ENCODE measurements at regions not wholly inside any gene's neighbourhood (a gene's known extent, or its start where the extent isn't known, plus 50 kb on each side); places are given as distances from the start of the nearest gene placed in this dataset.

GRCh38 chr3:53973905-53974304 is 82.2 kb upstream of the SELENOK start:
- intact Hi-C loops (cut with DNase I) = no loop called here
- no peak for DNase-seq

- intact Hi-C loops (cut with DNase I) = no loop called here
- DNase-seq = no peak
Observed at GRCh38 chr3:53970661-53971060, 79.0 kb upstream of the SELENOK start.

GRCh38 chr3:53969086-53969485 is 77.4 kb upstream of the SELENOK start:
- intact Hi-C loops (cut with DNase I) = no loop called here
- no peak for DNase-seq

- intact Hi-C loops (cut with DNase I) = no loop called here
- DNase-seq = no peak
Observed at GRCh38 chr3:53965291-53965690, 73.6 kb upstream of the SELENOK start.

- DNase-seq = no peak
- intact Hi-C loops (cut with DNase I) = no loop called here
Observed at GRCh38 chr3:53957831-53958230, 66.2 kb upstream of the SELENOK start.

GRCh38 chr3:53956586-53956985 is 64.9 kb upstream of the SELENOK start:
- intact Hi-C loops (cut with DNase I) = no loop called here
- DNase-seq = no peak

- no peak for DNase-seq
Observed at GRCh38 chr3:53949541-53949940, 57.9 kb upstream of the SELENOK start.

GRCh38 chr3:53948174-53948573 is 56.5 kb upstream of the SELENOK start:
- intact Hi-C loops (cut with DNase I) = loop anchor here (10.0 kb wide), 1 partner anchor 167 kb away; no protein-coding TSS in a partner anchor
- DNase-seq = no peak

More at GRCh38 chr3:53949541-53949940, 57.9 kb upstream of the SELENOK start:
- intact Hi-C loops (cut with DNase I) = loop anchor here (10.0 kb wide), 1 partner anchor 165 kb away; no protein-coding TSS in a partner anchor

- DNase-seq = no peak
- intact Hi-C loops (cut with DNase I) = loop anchor here (10.0 kb wide), 1 partner anchor 171 kb away; no protein-coding TSS in a partner anchor
Observed at GRCh38 chr3:53944028-53944427, 52.4 kb upstream of the SELENOK start.

GRCh38 chr3:53941950-53942349 is 50.3 kb upstream of the SELENOK start:
- intact Hi-C loops (cut with DNase I) = loop anchor here (10.0 kb wide), 1 partner anchor 173 kb away; no protein-coding TSS in a partner anchor
- DNase-seq = peak in 5 of 42 donors; percentile 18 to 34 (median 26)

All from head of caudate nucleus (tissue), 42 donors.